ENCODE measurements at regions not wholly inside any gene's neighbourhood (a gene's known extent, or its start where the extent isn't known, plus 50 kb on each side); places are given as distances from the start of the nearest gene placed in this dataset.
"Not testable (repeated sequence)": the region's sequence is repeated elsewhere in the genome, so short reads cannot be mapped to it uniquely, and the experiment has no call there.

DNA sequence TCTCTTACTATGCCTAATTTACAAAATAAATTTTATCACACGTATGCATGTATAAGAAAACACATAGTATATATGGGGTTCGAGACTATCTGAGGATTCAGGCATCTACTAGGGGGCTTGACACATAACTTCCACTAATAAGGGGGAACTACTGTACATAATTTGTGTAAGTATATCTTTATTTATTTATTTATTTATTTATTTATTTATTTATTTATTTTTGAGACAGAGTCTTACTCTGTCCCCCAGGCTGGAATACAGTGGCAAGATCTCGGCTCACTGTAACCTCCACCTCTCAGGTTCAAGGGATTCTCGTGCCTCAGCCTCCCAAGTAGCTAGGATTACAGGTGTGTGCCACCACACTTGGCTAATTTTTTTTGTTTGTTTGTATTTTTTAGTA is 414.4 kb upstream of the CDH20 start:
- H3K4me3 ChIP-seq (ENCODE audit: low read depth, low read length); DNase-seq (ENCODE audit: low read depth): not testable (repeated sequence)

GRCh38 chr18:60925892-60926291 is 407.3 kb upstream of the CDH20 start:
- H3K4me3 ChIP-seq (ENCODE audit: low read depth, low read length): no peak overlapping the region

GRCh38 chr18:60929966-60930365 is 403.3 kb upstream of the CDH20 start:
- DNase-seq (ENCODE audit: low read depth): no peak
- H3K4me3 ChIP-seq (ENCODE audit: low read depth, low read length): no peak overlapping the region

More at GRCh38 chr18:60925892-60926291, 407.3 kb upstream of the CDH20 start:
- no peak for DNase-seq (ENCODE audit: low read depth)

DNA sequence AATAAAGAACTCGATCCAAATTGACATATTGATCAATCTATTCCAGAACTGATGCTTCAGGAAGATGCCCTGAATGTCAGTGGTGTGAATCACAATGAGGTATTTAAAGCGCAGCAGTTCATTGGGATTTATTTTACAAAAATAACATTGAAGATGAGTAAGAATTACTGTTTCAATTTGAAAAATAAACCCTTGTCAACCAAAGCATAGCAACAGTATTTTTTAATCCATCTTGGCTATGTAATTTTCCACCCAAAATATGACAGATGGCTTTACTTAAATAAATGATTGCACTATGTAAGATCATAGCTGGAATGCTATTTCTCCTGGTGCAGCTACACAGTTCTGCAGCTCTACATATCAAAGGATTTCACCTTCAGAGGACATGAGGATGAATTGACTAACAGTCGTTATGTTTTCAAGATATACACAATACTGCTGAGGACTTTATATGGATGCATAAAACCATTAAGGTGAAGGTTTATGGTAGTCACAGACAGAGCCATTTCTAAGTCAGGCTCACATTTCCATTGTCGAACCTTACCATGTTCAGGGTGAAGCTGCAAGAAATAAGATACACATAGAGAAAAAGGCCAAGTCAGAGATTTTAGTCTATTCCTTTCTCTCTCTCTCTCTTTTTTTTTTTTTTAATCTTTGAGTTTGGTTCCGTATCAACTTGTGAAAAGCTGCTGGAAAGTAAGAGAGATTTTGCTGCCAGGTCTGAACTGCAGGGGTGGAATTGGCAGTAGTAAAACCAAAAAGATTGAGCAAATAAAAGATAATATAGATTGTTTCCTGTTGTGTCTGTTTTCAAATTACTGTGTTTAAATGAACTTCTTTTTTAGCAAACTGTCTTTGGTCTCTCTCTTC is 398.0 kb upstream of the CDH20 start:
- H3K4me3 ChIP-seq (ENCODE audit: low read depth, low read length): no peak overlapping the region
- no peak for DNase-seq (ENCODE audit: low read depth)

GRCh38 chr18:60936101-60936500 is 397.1 kb upstream of the CDH20 start:
- no peak overlapping the region for H3K4me3 ChIP-seq (ENCODE audit: low read depth, low read length)
- DNase-seq (ENCODE audit: low read depth): no peak

GRCh38 chr18:60943297-60943696 is 389.9 kb upstream of the CDH20 start:
- no peak overlapping the region for H3K4me3 ChIP-seq (ENCODE audit: low read depth, low read length)
- DNase-seq (ENCODE audit: low read depth): no peak

DNA sequence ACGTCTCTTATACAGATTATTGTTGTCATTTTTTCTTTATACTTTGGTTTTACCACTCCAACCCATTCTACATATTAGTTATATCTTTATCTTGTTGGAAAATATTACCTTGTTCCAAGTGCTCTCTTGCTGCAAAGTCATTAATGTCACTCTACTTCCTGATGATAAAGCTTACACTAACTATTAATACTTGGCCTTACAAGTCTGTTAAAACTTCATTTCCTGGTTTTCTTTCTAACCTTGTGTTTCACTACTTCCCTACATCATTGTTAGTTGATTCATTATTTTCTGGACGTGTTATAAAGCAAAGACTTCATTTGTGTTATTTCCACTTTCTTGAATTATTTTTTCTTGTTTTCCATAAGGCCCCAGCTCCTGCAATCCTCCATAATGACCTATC is 382.6 kb upstream of the CDH20 start:
- H3K4me3 ChIP-seq (ENCODE audit: low read depth, low read length): no peak overlapping the region
- DNase-seq (ENCODE audit: low read depth): no peak

DNA sequence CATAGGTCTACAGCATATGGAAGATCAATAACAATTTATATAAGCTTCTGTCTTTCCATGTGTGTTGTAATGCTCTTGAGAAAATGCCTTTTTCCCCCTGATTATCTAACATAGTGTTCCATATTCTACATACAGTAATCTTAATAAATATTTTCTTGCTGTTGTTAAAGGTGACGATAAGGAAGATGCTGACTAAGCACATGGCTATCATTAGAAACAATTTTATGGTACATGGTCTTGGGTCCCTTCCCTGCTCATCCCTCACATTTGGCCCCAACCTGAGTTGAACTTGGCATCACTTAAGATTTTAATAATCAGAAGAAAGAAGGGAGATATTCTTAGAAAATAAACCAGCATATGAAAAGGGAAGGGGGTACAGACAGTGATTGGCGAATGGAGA is 382.1 kb upstream of the CDH20 start:
- H3K4me3 ChIP-seq (ENCODE audit: low read depth, low read length): no peak overlapping the region
- DNase-seq (ENCODE audit: low read depth): no peak

GRCh38 chr18:60962625-60963024 is 370.6 kb upstream of the CDH20 start:
- no peak for DNase-seq (ENCODE audit: low read depth)
- no peak overlapping the region for H3K4me3 ChIP-seq (ENCODE audit: low read depth, low read length)

GRCh38 chr18:60965856-60966255 is 367.4 kb upstream of the CDH20 start:
- no peak overlapping the region for H3K4me3 ChIP-seq (ENCODE audit: low read depth, low read length)
- DNase-seq (ENCODE audit: low read depth): no peak

DNA sequence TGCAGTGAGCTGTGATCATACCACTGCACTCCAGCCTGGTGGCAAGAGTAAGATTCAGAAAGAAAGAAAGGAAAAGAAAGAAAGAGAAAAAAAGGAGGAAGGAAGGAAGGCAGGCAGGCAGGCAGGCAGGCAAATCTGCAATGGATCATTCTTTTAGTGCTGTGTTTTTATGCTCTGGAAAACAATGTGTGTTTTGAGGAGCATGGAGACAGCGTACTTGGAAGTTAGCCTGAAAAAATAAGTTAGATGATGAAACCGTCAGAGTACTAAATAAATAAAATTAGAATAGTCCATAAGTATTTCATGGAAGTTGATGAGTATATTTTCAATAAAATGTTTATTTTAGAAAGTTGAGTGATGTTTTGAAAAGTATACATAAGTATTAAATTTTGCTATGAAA is 366.4 kb upstream of the CDH20 start:
- peak; percentile 20 for DNase-seq (ENCODE audit: low read depth)
- no peak overlapping the region for H3K4me3 ChIP-seq (ENCODE audit: low read depth, low read length)

DNA sequence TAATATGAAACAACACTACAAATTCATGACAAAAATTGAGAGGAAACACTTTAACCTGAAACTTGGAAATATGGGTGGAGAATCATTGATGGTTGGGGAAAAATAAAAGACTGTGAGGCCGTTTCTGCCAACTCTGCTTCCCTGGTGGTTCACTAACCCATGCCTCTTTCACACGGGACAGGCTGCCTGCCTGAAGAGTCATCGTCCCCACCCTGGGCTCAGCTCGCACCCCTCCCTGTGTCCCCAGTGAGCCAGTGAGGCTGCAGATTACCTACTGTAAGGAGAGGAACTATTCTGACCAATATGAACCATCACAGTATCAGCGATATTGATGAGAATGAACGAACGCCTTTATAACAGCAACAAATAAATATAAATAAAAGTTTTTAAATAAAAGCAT is 357.8 kb upstream of the CDH20 start:
- no peak for DNase-seq (ENCODE audit: low read depth)
- H3K4me3 ChIP-seq (ENCODE audit: low read depth, low read length): no peak overlapping the region

GRCh38 chr18:60976976-60977375 is 356.3 kb upstream of the CDH20 start:
- no peak for DNase-seq (ENCODE audit: low read depth)
- H3K4me3 ChIP-seq (ENCODE audit: low read depth, low read length): no peak overlapping the region

- H3K4me3 ChIP-seq (ENCODE audit: low read depth, low read length): no peak overlapping the region
- peak; percentile 78 for DNase-seq (ENCODE audit: low read depth)
Observed at GRCh38 chr18:60978338-60978737, 354.9 kb upstream of the CDH20 start.

DNA sequence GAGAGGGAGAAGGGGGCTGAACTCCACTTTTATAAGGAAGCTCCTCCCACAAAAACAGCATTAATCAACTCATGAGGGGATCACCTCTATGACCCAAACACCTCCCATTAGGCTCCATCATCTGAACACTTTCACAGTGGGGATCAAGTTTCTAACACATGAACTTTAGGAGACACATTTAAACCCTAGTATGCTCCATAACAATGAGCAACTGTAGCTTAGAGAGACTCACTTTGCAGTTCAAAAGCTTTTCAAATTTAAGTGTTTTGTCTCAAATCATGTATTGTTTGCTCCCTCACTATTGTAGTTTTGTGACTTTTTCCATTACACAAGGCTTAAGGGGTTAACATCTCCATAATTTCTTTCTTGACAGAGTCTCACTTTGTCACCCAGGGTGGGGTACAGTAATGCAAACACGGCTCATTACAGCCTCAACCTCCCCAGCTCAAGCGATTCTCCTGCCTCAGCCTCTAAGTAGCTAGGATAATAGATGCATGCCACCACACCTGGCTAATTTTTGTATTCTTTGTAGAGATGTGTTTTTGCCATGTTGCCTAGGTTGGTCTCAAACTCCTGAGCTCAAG is 352.7 kb upstream of the CDH20 start:
- no peak for DNase-seq (ENCODE audit: low read depth)
- no peak overlapping the region for H3K4me3 ChIP-seq (ENCODE audit: low read depth, low read length)

GRCh38 chr18:60981682-60982328 is 351.4 kb upstream of the CDH20 start:
- no peak for DNase-seq (ENCODE audit: low read depth)
- H3K4me3 ChIP-seq (ENCODE audit: low read depth, low read length): no peak overlapping the region

DNA sequence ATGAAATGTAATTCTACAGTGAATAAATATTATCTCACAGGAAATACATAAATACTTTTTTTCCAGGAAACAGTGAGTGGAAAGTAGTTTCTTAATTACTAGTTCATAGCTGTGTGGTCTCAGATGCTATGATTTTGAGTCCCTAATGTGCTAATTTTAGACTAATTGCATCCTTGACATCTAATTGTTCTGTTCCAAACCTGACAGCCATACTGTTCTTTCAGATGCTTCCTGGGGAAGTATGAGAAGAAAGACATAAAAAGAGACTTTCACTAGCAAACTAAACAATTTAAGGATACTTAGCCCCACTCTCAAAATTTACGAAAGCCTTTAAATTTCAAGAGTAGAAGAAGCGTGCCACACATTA is 350.9 kb upstream of the CDH20 start:
- no peak overlapping the region for H3K4me3 ChIP-seq (ENCODE audit: low read depth, low read length)
- no peak for DNase-seq (ENCODE audit: low read depth)

DNA sequence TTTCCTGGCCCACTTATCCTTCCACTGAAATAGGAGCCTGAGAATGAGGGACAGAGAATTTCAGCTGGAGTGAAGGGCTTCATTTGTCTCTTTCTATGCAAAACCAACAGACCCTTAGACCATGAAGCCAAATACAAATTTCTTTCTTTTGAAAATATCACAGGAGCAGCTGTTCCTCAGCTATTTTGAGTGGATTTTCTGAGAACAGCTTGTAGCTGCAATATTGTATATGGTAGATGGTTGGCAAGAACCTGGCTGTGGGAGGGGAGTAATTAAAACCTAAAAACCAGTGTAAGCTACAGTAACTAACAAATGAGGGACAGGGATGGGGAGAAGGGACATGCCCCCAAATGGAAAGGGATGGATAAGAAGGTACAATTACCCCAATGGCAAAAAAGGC is 350.3 kb upstream of the CDH20 start:
- no peak overlapping the region for H3K4me3 ChIP-seq (ENCODE audit: low read depth, low read length)
- no peak for DNase-seq (ENCODE audit: low read depth)

- no peak overlapping the region for H3K4me3 ChIP-seq (ENCODE audit: low read depth, low read length)
- DNase-seq (ENCODE audit: low read depth): peak; percentile 87
Observed at GRCh38 chr18:60984510-60984909, 348.7 kb upstream of the CDH20 start.

DNA sequence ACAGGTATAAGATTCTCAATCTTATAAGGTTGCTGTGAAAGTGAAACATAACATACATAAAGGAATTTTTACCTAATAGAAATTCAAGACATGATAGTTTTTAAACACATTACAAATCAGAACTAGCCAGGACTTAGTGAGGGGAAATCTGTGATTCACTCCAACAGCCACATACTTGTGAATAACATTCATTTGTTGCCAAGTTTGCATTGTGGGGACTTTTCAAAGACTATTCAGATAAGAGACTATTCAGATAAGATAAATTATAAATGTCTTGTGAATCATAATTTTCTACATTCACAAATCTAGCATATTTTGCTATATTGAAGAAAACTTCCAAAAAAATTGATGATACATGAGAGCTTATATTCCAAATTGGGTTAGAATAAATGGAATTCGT is 345.3 kb upstream of the CDH20 start:
- no peak overlapping the region for H3K4me3 ChIP-seq (ENCODE audit: low read depth, low read length)
- DNase-seq (ENCODE audit: low read depth): no peak

GRCh38 chr18:60996326-60996725 is 336.9 kb upstream of the CDH20 start:
- H3K4me3 ChIP-seq (ENCODE audit: low read depth, low read length): no peak overlapping the region
- no peak for DNase-seq (ENCODE audit: low read depth)
